ENCODE measurements at regions not wholly inside any gene's neighbourhood (a gene's known extent, or its start where the extent isn't known, plus 50 kb on each side); places are given as distances from the start of the nearest gene placed in this dataset.
A peak's percentile ranks its signal among the peaks of the same experiment; 100 is the strongest.
"Not testable (repeated sequence)": the region's sequence is repeated elsewhere in the genome, so short reads cannot be mapped to it uniquely, and the experiment has no call there.

GRCh38 chr2:176427549-176427948, 158.3 kb downstream of the MTX2 start:
- no peak for DNase-seq

- not testable (repeated sequence) for DNase-seq
These were observed 159.8 kb downstream of the MTX2 start for GRCh38 chr2:176428944-176429469.

GRCh38 chr2:176432434-176432833, 163.2 kb downstream of the MTX2 start:
- no peak for DNase-seq

- no peak for DNase-seq
These were observed 166.5 kb downstream of the MTX2 start for GRCh38 chr2:176435729-176436128.

DNA sequence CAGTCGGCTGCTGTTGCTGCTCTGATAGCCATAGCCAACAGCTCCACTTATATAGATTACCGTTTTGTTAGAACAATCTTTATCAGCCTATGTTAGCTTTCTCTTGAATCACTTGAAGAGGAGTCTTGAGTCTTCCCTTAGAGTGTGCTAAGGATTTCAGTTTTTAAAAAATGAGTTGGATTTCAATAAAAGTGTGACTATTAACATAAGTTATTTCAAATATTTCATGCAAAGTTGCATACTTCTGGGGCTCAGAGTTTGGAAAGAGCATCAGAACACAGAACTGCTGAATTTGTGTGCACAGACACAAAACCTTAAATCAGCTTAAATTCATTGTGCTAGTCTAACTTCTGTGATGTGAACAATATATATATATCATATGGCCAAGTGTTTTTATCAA, 174.7 kb downstream of the MTX2 start:
- DNase-seq = no peak

- DNase-seq = no peak
These were observed 176.7 kb downstream of the MTX2 start for GRCh38 chr2:176445956-176446355.

DNA sequence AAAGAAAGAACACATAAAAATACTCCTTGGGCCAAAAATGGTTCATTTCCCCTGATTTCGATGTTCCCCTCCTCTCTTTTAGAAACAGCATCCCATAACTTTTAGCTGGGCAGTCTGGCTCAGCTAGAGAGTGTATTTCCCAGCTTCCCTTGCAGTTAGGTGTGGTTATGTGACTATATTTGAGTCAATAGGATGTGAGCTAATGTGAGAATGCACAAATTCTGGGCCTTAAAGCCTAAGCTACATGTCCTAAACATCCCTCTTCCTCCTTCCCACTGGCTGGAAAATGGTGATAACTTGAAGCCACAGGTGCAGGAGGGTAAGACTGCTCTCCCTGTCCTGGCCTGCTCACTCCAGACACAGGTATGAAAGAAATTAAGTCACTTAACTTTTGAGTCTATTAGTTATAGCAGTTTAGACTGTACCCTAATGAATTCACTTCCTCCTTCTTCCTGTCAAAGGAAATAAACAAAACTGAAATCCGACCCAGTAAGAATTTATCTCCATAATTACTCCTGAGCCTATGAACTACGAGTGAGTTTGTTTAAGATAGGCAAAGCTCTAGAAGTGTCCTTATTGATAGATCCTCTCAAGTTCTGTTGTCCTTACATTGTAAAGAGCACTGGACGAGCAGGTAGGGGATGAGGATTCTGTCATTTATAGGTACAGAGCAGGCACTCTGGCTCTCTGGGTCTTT, 177.6 kb downstream of the MTX2 start:
- DNase-seq = no peak

- no peak for DNase-seq
These were observed 178.4 kb downstream of the MTX2 start for GRCh38 chr2:176447616-176448015.

DNA sequence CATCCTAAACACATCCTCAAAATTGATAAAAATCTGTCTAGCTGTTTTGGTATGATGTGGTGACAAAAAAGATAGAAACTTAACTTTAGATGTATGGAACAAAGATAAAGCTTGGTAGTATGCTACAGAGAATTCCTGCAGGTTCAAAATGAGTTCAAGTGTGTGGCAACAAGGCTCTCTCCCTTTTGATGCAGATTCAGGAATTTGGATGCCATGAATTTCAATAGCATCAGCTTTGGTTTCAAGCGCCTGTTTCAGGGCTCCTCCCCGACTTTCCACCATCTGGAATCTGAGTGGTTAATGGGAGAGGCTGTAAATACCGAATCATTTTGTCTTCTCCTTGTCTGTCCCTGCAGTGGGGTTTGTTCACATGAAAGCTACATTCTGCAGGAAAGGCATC, 180.6 kb downstream of the MTX2 start:
- DNase-seq = no peak

GRCh38 chr2:176453784-176454183, 184.5 kb downstream of the MTX2 start:
- no peak for DNase-seq

GRCh38 chr2:176454893-176455815, 185.9 kb downstream of the MTX2 start:
- peak; percentile 91 for DNase-seq

GRCh38 chr2:176455816-176456291, 186.6 kb downstream of the MTX2 start:
- DNase-seq = peak; percentile 89

DNA sequence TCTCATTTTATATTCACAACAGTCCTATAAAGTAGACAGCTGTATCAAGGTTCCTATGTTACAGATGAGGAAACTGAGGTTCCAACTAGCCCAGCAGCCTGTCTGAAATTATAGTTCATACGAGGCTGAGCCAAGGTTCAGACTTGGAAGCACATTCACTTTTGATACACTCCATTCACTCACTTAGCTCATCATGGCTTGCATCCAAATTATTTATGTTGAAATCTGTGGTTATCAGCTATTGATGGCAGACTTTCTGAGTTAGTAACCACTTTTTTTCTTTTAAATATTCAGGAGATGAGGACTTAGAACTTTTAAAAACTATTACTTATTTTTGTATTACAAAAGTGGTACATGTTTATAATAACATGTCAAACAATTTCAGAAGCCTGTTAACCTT, 188.2 kb downstream of the MTX2 start:
- no peak for DNase-seq

DNA sequence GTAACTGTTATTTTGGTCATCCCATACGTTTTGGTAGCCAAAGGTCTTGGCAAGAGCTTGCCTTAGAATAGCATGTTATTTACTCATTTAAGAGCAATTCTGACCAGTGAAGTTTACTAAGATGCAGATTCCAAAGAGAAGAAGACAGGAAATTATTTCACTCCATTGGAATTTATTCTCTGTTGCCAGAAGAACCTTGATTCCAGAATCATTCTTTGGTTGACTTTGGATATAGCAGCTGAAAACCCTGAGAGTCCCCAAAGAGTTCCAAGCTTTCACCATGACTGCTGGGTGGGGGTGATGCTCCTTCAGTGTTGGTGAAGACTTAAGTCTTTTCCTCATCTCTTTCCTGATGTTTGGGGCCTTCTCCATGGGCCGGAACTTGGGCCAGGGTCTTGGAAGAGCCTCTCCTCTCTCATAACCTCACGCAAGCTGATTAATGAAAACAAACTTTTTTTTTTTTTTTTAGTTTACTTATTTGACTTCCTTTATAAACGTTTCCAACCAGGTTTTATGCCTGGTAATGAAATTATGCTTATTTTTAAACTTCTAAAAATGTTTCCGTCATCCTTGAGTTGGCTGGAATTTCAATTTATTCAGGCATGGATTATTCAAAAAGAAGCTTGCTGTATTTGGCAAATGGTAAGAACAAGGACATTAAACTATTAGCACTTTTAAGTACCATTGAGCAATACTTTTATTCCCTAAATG, 192.0 kb downstream of the MTX2 start:
- peak; percentile 40 for DNase-seq

- no peak for DNase-seq
These were observed 192.8 kb downstream of the MTX2 start for GRCh38 chr2:176461809-176462670.

DNA sequence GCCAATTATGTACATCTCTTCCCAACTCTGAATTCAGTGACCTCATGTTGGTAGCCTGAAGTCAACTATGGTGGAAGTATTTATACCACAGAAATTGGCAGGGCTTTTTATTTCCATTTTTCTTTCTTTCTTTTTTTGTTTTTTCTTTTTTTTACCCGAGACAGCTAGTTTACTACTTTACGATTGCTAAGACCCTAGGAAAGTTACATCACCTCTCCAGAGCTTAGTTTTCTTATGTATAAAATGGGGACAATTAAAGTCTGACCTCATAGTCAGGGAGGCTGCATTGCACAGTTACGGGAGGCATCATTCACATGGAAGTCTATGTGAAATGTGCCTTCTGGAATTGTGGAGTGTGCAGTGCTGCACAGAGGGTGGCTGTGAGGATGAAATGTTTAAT, 194.3 kb downstream of the MTX2 start:
- no peak for DNase-seq

DNA sequence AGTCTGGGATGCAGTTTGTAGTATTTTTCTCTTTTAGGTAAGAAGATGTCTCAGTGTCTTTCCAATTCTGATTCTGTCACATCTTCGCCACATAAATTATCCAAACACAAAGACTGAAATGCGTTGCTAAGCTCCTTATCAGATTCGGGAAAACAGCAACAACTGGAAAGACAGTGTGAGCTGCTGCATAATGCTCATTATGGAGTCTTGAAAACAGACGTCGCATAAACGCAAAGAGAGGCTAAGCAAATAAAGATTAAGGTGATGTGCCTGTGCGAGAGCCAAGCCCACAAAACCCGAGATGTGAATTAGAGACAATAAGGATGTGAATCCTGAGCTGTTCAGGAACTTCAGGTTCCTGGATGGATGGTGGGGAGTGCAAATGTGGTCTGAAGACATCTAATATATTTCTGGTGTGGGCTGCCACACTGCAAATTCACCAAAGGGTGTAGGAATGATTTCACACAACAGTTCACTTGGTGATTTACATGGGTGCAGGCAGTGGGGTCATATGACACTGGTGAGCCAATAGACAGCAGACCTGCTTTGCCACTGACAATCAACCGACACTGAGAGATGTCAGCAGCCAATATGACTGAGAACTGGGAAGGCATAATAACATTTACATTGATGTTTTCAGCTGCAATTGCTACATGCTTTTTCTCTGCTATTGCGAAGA, 195.8 kb downstream of the MTX2 start:
- DNase-seq = no peak

- DNase-seq = no peak
These were observed 197.7 kb downstream of the MTX2 start for GRCh38 chr2:176466918-176467452.

DNA sequence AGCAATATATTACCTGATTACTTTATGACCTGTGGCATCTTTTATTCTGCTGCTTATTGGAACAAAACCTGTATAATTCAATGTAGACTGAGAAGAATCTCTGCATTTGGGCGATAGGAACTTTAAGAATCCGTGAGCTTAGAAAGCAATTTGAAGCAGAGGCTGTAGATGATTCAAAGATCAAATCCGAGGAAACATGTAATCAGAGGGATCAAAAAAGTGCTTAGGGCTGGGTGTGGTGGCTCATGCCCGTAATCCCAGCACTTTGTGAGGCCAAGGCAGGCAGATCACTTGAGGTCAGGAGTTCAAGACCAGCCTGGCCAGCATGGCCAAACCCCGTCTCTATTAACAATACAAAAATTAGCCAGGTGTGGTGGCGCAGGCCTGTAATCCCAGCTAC, 198.4 kb downstream of the MTX2 start:
- no peak for DNase-seq

DNA sequence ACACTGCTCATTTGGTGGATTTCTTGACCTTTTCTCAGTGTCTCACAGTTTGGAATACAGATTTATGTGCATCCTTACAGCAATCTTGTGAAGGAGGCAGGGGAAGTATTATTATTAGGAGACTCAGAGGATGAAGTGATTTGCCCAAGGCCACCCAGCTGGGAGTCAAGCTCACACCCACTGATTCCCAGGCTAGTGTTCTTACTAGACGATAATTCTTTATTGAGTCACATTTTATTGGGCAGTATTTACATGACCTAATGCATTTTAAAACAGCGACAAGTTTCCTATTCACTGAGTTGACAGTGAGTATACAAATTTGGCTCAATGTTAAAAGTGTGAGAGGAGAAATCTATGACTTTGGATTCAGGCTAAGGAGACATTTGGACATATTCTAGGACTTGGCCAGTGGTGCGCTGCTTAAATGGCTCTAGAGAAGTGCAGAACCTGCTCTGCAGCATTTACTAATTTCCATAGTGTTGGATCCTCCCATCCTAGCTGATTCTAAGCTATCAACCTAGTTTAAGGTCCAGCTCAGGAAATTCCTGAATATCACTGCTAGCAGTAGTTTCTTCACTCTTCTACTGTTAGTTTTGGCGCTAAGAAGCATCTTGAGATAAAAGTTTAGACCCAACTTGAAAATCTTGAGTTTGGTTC, 199.3 kb downstream of the MTX2 start:
- no peak for DNase-seq
